ENCODE measurements at regions not wholly inside any gene's neighbourhood (a gene's known extent, or its start where the extent isn't known, plus 50 kb on each side); places are given as distances from the start of the nearest gene placed in this dataset.

DNA sequence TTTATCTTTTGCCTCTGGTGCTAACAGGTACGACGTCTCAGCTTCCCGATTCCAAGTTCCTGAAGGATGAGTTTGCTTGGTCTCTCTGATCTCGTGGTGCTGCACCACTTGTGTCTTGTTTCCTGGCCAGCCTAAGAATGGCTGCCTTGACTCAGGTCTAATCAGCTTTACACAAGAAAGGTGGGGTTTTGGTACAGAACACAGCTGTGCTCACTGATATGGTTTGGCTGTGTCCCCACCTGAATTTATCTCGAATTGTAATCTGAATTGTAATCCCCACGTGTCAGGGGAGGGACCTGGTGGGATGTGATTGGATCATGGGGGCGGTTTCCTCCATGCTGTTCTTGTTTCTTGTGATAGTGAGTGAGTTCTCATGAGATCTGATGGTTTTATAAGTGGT is 305.3 kb upstream of the NOCT start:
- TF ChIP-seq, protein P1, sequence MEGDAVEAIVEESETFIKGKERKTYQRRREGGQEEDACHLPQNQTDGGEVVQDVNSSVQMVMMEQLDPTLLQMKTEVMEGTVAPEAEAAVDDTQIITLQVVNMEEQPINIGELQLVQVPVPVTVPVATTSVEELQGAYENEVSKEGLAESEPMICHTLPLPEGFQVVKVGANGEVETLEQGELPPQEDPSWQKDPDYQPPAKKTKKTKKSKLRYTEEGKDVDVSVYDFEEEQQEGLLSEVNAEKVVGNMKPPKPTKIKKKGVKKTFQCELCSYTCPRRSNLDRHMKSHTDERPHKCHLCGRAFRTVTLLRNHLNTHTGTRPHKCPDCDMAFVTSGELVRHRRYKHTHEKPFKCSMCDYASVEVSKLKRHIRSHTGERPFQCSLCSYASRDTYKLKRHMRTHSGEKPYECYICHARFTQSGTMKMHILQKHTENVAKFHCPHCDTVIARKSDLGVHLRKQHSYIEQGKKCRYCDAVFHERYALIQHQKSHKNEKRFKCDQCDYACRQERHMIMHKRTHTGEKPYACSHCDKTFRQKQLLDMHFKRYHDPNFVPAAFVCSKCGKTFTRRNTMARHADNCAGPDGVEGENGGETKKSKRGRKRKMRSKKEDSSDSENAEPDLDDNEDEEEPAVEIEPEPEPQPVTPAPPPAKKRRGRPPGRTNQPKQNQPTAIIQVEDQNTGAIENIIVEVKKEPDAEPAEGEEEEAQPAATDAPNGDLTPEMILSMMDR (IDR thresholded peaks at IDR 0.05), result no peak
- TF ChIP-seq POLR2A (IDR thresholded peaks at IDR 0.05) (no peak), EP300 (IDR thresholded peaks at IDR 0.05; ENCODE audit: low read depth) (no peak), POLR2AphosphoS5 (IDR thresholded peaks at IDR 0.05) (no peak)
